Panc1 (cell line): ENCODE measurements at regions not wholly inside any gene's neighbourhood (a gene's known extent, or its start where the extent isn't known, plus 50 kb on each side); places are given as distances from the start of the nearest gene placed in this dataset.

ENCODE experiments used
- ATAC-seq: fragments of 200-7000 bp; cut with Tn5 transposase; 2 replicates; pipeline ENCODE4 v1.9.1; 2020; ENCODE audit warnings: mild to moderate bottlenecking, moderate library complexity
- BruUV-seq: library from RNA; stranded (reverse); fragments of 400-500 nt; replicated peaks from 2 replicates; lab custom pipeline; 2021; lab: Mats Ljungman, UMichigan
- CTCF ChIA-PET: fragments of 300-600 bp; sonication (Branson Sonifier 250); formaldehyde crosslinking; loops from one replicate; lab custom pipeline; 2022; ENCODE audit warnings: antibody characterized with exemption; lab: Charles Lee
- POLR2A ChIA-PET: fragments of 300-600 bp; sonication (Branson Sonifier 250); formaldehyde crosslinking; loops from one replicate; lab custom pipeline; 2022; ENCODE audit warnings: antibody characterized with exemption; lab: Charles Lee
- DNase-seq: peaks from one replicate; pipeline ENCODE4 v3.0.0-alpha.2; 2010; ENCODE audit warnings: low read depth, low spot score
- H3K27ac ChIP-seq: 2 replicates; pipeline ENCODE4 v1.5.1; 2011; ENCODE audit warnings: mild to moderate bottlenecking, low read length, inconsistent platforms
- H3K27me3 ChIP-seq: fragments of 200-500 bp; sonication (Bioruptor generic); 2 replicates; pipeline ENCODE4 v1.6.0; 2014; ENCODE audit warnings: low read length, inconsistent platforms; ENCODE audit not compliant: control insufficient read depth, insufficient read depth
- H3K36me3 ChIP-seq: fragments of 200-500 bp; sonication (Bioruptor generic); 2 replicates; pipeline ENCODE4 v1.5.1; 2014; ENCODE audit warnings: inconsistent platforms, mild to moderate bottlenecking, low read length, moderate library complexity; ENCODE audit not compliant: control insufficient read depth, insufficient read depth
- H3K4me1 ChIP-seq: 2 replicates; pipeline ENCODE4 v1.5.1; 2011; ENCODE audit warnings: inconsistent platforms, mild to moderate bottlenecking, low read length, moderate library complexity; ENCODE audit not compliant: control insufficient read depth, insufficient read depth
- H3K4me3 ChIP-seq, 2 experiments: 2 replicates each; pipeline ENCODE4 v1.5.1; 2011 to 2012; ENCODE audit warnings: low read depth in 2 of 2, low read length in 2 of 2, mild to moderate bottlenecking in 2 of 2, inconsistent platforms in 1 of 2, moderate library complexity in 1 of 2
- H3K9me3 ChIP-seq: fragments of 200-500 bp; sonication (Bioruptor generic); 2 replicates; pipeline ENCODE4 v1.5.1; 2014; ENCODE audit warnings: low read depth, mild to moderate bottlenecking, inconsistent platforms, low read length, moderate library complexity; ENCODE audit not compliant: control insufficient read depth, insufficient read depth
- CTCF ChIP-seq: fragments of 450-650 bp; IDR thresholded peaks from 2 replicates; pipeline ENCODE4 v1.5.1; 2017; ENCODE audit warnings: mild to moderate bottlenecking
- POLR2AphosphoS5 ChIP-seq: IDR thresholded peaks from 2 replicates; pipeline ENCODE4 v1.6.1; 2012; ENCODE audit warnings: mild to moderate bottlenecking, low read depth, low read length, moderate library complexity
- REST ChIP-seq, 2 experiments: IDR thresholded peaks; 2 replicates each; pipeline ENCODE4 v1.6.1; 2011 to 2012; ENCODE audit warnings: low read depth in 2 of 2, control low read depth in 1 of 2, low read length in 1 of 2, mild to moderate bottlenecking in 1 of 2, moderate library complexity in 1 of 2; ENCODE audit not compliant: insufficient read depth in 1 of 2
- SIN3A ChIP-seq: IDR thresholded peaks from 2 replicates; pipeline ENCODE4 v1.6.1; 2012; ENCODE audit warnings: low read depth, mild to moderate bottlenecking, low read length, moderate library complexity, borderline replicate concordance; ENCODE audit not compliant: insufficient read depth
- TCF7L2 ChIP-seq: IDR thresholded peaks from 2 replicates; pipeline ENCODE4 v1.6.1; 2011; ENCODE audit warnings: mild to moderate bottlenecking, low read depth, low read length, inconsistent platforms
- in situ Hi-C: cut with HindIII; loops from 2 replicates; pipeline ENCODE4 v1.10.0; 2016; ENCODE audit warnings: low sequenced_read_pairs, low pct_unique_long_range_greater_than_20kb
- intact Hi-C: fragments of 100-400 bp; cut with micrococcal nuclease; formaldehyde crosslinking; loops from one replicate; pipeline ENCODE4 v1.10.0; 2022; ENCODE audit not compliant: unreplicated experiment

- Histone ChIP-seq H3K4me3 (no peak overlapping the region), H3K9me3 (no peaks in the 10 kb centered on the region), H3K27me3 (no peaks in the 10 kb centered on the region), H3K27ac (no peak overlapping the region), H3K4me1 (no peaks in the 10 kb centered on the region), H3K36me3 (no peaks in the 10 kb centered on the region)
- ATAC-seq (no peak), DNase-seq (no peak)
- no TSS peak for BruUV-seq
- no peak for TF ChIP-seq POLR2AphosphoS5
- no peak for TF ChIP-seq REST (IDR thresholded peaks at IDR 0.05; ENCODE audit: insufficient read depth in 1 of 2, low read depth in 2 of 2, low read length in 1 of 2)
- TF ChIP-seq TCF7L2, result no peak
- no peak for TF ChIP-seq CTCF
- TF ChIP-seq SIN3A, result no peak
- ChIA-PET CTCF (no interaction called here), POLR2A (interaction anchor here (0.6 kb wide), 1 partner anchor 64 kb away, joined by 8 read pairs; no protein-coding TSS in a partner anchor)
- intact Hi-C loops (no loop called here), in situ Hi-C loops (no loop called here)
Measured at GRCh38 chr5:67978171-67978570, 237.4 kb upstream of the PIK3R1 start.

- TF ChIP-seq SIN3A, result no peak
- TF ChIP-seq POLR2AphosphoS5, result no peak
- TF ChIP-seq CTCF, result no peak
- TF ChIP-seq TCF7L2, result no peak
- no peak for TF ChIP-seq REST (IDR thresholded peaks at IDR 0.05; ENCODE audit: insufficient read depth in 1 of 2, low read depth in 2 of 2, low read length in 1 of 2)
- CTCF ChIA-PET, result no interaction called here
- Histone ChIP-seq H3K27ac (no peak overlapping the region), H3K4me1 (no peaks in the 10 kb centered on the region), H3K36me3 (no peaks in the 10 kb centered on the region), H3K27me3 (no peaks in the 10 kb centered on the region), H3K9me3 (no peaks in the 10 kb centered on the region), H3K4me3 (no peak overlapping the region)
- intact Hi-C loops (no loop called here), in situ Hi-C loops (no loop called here)
- DNase-seq (no peak), ATAC-seq (no peak)
- POLR2A ChIA-PET, result no interaction called here
- no TSS peak for BruUV-seq
Measured at GRCh38 chr5:67976891-67977601, 238.5 kb upstream of the PIK3R1 start.
